CD4-positive, CD25-positive, alpha-beta regulatory T cell (primary cell): ENCODE measurements at regions not wholly inside any gene's neighbourhood (a gene's known extent, or its start where the extent isn't known, plus 50 kb on each side); places are given as distances from the start of the nearest gene placed in this dataset.
"Not testable (repeated sequence)": the region's sequence is repeated elsewhere in the genome, so short reads cannot be mapped to it uniquely, and the experiment has no call there.

Experiments used
- ATAC-seq, 2 donors: fragments of 150-1000 bp; cut with Tn5 transposase; one replicate each; pipeline ENCODE4 v1.10.0; 2021; ENCODE audit warnings: low read depth in 2 of 2, moderate number of reproducible peaks in 2 of 2, moderate library complexity in 1 of 2
- DNase-seq, 3 donors: peaks; one replicate each; pipeline versions ENCODE4 v3.0.0 to v3.0.0-alpha.2; 2012 to 2022; ENCODE audit warnings: mixed read lengths in 1 of 3
- H3K27ac ChIP-seq: one replicate; pipeline ENCODE4 v1.7.0; 2013; ENCODE audit warnings: mild to moderate bottlenecking, low read length; ENCODE audit not compliant: insufficient read depth, poor library complexity, severe bottlenecking
- H3K27me3 ChIP-seq: one replicate; pipeline ENCODE4 v1.7.0; 2013; ENCODE audit warnings: low read length; ENCODE audit not compliant: control insufficient read depth, insufficient read depth
- H3K36me3 ChIP-seq: one replicate; pipeline ENCODE4 v1.7.0; 2013; ENCODE audit warnings: mild to moderate bottlenecking, low read length, moderate library complexity; ENCODE audit not compliant: control insufficient read depth, insufficient read depth
- H3K4me1 ChIP-seq: 2 replicates; pipeline ENCODE4 v1.7.0; 2013; ENCODE audit warnings: mild to moderate bottlenecking, low read length; ENCODE audit not compliant: insufficient read depth, control insufficient read depth, poor library complexity, severe bottlenecking
- H3K4me3 ChIP-seq: one replicate; pipeline ENCODE4 v1.7.0; 2013; ENCODE audit warnings: low read depth, mild to moderate bottlenecking, low read length, moderate library complexity
- H3K9me3 ChIP-seq, 2 experiments: 1 replicate in 1 of 2; 2 replicates in 1 of 2; pipeline ENCODE4 v1.7.0; 2013; ENCODE audit warnings: low read length in 2 of 2, mild to moderate bottlenecking in 1 of 2, moderate library complexity in 1 of 2; ENCODE audit not compliant: control insufficient read depth in 2 of 2
- H3K27ac Mint-ChIP-seq, 3 donors: one replicate each; pipeline ENCODE4 v1.8.0; 2020 to 2022; ENCODE audit warnings: mild to moderate bottlenecking in 3 of 3, mixed read lengths in 3 of 3, moderate library complexity in 2 of 3
- H3K27me3 Mint-ChIP-seq: one replicate; pipeline ENCODE4 v1.8.0; 2022; ENCODE audit warnings: mild to moderate bottlenecking, mixed read lengths
- H3K36me3 Mint-ChIP-seq: one replicate; pipeline ENCODE4 v1.8.0; 2020; ENCODE audit warnings: mixed read lengths
- H3K4me1 Mint-ChIP-seq, 4 donors: one replicate each; pipeline ENCODE4 v1.8.0; 2020 to 2022; ENCODE audit warnings: mixed read lengths in 4 of 4, mild to moderate bottlenecking in 1 of 4
- H3K4me3 Mint-ChIP-seq, 4 donors: one replicate each; pipeline ENCODE4 v1.8.0; 2020 to 2022; ENCODE audit warnings: mild to moderate bottlenecking in 4 of 4, mixed read lengths in 4 of 4, moderate library complexity in 3 of 4
- H3K9me3 Mint-ChIP-seq, 7 donors: one replicate each; pipeline ENCODE4 v1.8.0; 2020 to 2022; ENCODE audit warnings: mixed read lengths in 7 of 7, mild to moderate bottlenecking in 3 of 7, moderate library complexity in 2 of 7

DNA sequence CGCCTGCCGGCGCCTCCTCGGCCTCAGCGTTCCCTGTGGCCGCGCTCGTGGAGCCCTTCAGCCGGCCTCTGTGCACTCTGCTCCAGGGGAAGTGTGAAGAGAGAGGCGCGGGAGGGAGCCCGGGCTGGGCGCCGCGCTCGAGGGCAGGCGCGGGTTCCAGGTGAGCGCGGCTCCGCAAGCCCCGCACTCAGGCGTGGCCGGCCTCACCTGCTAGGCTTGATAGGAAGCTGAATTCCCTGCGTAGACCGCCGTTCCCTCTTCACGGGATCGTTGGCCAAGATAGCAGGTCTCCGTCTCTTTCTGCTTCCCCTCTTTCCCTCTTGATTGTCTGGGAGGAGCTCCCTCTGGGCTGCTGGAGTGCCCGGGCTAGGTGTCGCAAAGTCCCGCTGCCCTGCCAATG is 89.7 kb downstream of the ASCL4 start:
- Mint-ChIP-seq H3K9me3 (peaks cover 0 to 6% (median 2%) of the 10 kb centered on the region in 7 donors), H3K27me3 (peaks cover 62% of the 10 kb centered on the region), H3K4me1 (no peaks in the 10 kb centered on the region), H3K4me3 (no peak overlapping the region), H3K36me3 (no peaks in the 10 kb centered on the region), H3K27ac (no peak overlapping the region)
- no peak for DNase-seq
- Histone ChIP-seq H3K36me3 (no peaks in the 10 kb centered on the region), H3K9me3 (no peaks in the 10 kb centered on the region), H3K4me3 (no peak overlapping the region), H3K27me3 (peaks cover 14% of the 10 kb centered on the region), H3K27ac (no peak overlapping the region), H3K4me1 (no peaks in the 10 kb centered on the region)
- no peak for ATAC-seq

DNA sequence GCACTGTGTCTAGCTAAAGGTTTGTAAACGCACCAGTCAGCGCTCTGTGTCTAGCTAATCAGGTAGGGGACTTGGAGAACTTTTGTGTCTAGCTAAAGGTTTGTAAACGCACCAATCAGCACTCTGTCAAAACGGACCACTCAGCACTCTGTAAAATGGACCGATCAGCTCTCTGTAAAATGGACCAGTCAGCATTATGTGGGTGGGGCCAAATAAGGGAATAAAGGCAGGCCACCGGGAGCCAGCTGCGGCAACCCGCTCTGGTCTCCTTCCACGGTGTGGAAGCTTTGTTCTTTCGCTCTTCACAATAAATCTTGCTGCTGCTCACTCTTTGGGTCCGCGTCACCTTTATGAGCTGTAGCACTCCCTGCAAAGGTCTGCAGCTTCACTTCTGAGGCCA is 90.2 kb downstream of the ASCL4 start:
- not testable (repeated sequence) for H3K27ac ChIP-seq, H3K4me1 Mint-ChIP-seq, H3K4me3 ChIP-seq, DNase-seq, H3K9me3 Mint-ChIP-seq, H3K9me3 ChIP-seq, H3K36me3 ChIP-seq, H3K4me3 Mint-ChIP-seq, ATAC-seq, H3K27ac Mint-ChIP-seq, H3K4me1 ChIP-seq, H3K36me3 Mint-ChIP-seq
- peaks cover 59% of the 10 kb centered on the region for H3K27me3 Mint-ChIP-seq
- H3K27me3 ChIP-seq: peaks cover 14% of the 10 kb centered on the region

DNA sequence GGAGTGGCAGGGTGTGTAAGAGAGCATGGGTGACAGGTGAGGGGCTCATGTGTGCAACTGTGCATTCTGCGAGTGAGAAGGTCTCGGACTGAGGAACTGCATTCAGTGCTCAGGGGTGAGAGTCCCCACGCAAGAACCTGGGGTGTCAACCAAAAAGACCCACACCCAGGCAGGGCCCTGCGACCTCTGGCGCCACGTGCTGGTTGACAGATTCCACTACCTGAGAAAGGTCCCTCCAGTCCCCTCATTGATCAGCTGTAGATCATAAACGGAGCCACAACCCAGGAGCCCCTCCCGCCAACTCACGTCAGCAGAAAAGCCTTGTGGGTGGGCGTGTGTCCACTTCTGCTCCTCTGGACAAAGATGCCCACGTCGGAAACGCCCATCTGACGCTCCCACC is 98.7 kb downstream of the ASCL4 start:
- DNase-seq (no peak), ATAC-seq (no peak)
- Histone ChIP-seq H3K4me1 (no peaks in the 10 kb centered on the region), H3K27me3 (peaks cover 4% of the 10 kb centered on the region), H3K27ac (no peak overlapping the region), H3K9me3 (no peaks in the 10 kb centered on the region), H3K4me3 (no peak overlapping the region), H3K36me3 (no peaks in the 10 kb centered on the region)
- no peaks in the 10 kb centered on the region for H3K36me3 Mint-ChIP-seq
- no peak overlapping the region for H3K4me3 Mint-ChIP-seq
- no peak overlapping the region for H3K27ac Mint-ChIP-seq
- H3K4me1 Mint-ChIP-seq: no peaks in the 10 kb centered on the region
- H3K9me3 Mint-ChIP-seq: no peaks in the 10 kb centered on the region
- peaks cover 11% of the 10 kb centered on the region for H3K27me3 Mint-ChIP-seq

DNA sequence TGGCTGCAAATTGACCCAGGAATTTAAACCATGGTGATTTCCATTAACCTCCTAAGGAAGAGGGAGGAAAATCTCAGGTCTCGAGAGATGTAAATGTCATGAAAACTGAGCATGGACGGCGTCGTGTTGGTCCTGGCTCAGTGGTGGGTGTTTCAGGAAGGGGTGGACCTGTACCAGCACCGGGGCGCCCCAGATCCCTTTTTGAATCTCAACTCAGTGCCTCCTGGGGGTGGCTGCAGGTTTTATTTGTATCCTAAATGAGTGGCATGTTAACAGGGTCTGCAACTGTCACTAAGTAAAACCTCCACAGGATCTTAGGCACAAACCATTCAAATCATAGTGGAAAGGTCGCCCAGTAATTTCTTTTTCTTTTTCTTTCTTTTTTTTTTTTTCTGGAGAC is 101.3 kb downstream of the ASCL4 start:
- ATAC-seq (no peak), DNase-seq (no peak)
- Histone ChIP-seq H3K4me3 (no peak overlapping the region), H3K36me3 (no peaks in the 10 kb centered on the region), H3K27me3 (no peaks in the 10 kb centered on the region), H3K9me3 (no peaks in the 10 kb centered on the region), H3K4me1 (no peaks in the 10 kb centered on the region), H3K27ac (no peak overlapping the region)
- Mint-ChIP-seq H3K9me3 (no peaks in the 10 kb centered on the region), H3K4me3 (no peak overlapping the region), H3K36me3 (no peaks in the 10 kb centered on the region), H3K27ac (no peak overlapping the region), H3K4me1 (no peaks in the 10 kb centered on the region), H3K27me3 (peaks cover 13% of the 10 kb centered on the region)

DNA sequence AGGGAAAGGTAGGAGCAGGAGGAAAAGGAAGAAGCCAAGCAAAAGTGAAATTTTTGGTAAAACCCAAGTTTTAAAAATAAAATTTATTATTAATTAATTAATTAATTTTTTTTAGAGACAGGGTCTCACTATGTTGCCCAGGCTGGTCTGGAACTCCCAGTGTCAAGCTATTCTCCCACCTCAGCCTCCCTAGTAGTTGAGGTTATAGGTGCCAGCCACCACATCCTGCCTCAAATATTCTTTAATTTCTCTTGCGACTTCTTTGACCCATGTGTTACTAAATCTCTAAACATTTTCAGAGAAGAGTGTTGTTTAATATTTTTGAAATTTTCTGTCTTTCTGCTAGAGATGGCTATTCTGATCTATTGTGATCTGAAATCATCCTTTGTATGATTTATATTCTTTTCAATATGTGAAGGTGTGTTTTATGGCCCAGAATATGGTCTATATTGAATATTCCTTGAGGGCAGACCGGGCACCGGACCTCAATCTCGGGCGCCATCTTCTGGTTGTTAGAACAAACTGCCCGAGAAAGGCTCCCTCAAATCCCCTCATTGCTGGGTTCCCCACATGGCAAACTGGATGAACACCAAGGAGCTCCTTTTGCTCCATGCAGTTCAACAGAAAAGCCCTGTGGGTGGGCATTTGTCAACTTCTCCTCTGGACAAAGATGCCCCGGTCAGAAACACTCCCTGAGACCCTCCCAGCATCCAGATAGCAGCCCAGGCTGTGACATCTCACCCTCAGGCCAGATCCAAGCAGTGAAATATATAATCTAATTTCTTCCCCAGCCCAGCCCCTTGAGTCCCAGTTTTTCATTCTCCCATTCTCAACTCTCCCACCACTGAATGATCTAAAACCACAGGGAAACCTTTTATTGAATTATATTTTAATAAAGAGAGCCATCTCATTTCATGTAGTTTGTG is 110.5 kb downstream of the ASCL4 start:
- no peaks in the 10 kb centered on the region for H3K4me1 Mint-ChIP-seq
- H3K9me3 Mint-ChIP-seq: no peaks in the 10 kb centered on the region
- ATAC-seq (no peak), DNase-seq (peak in 1 of 3 donors; percentile 54)
- H3K4me1 ChIP-seq: no peaks in the 10 kb centered on the region
- peaks cover 29% of the 10 kb centered on the region for H3K27me3 Mint-ChIP-seq
- H3K36me3 Mint-ChIP-seq: no peaks in the 10 kb centered on the region
- peaks cover 7% of the 10 kb centered on the region for H3K27me3 ChIP-seq
- no peak overlapping the region for H3K27ac ChIP-seq
- no peaks in the 10 kb centered on the region for H3K36me3 ChIP-seq
- no peak overlapping the region for H3K4me3 ChIP-seq
- no peaks in the 10 kb centered on the region for H3K9me3 ChIP-seq
- H3K4me3 Mint-ChIP-seq: no peak overlapping the region
- no peak overlapping the region for H3K27ac Mint-ChIP-seq

DNA sequence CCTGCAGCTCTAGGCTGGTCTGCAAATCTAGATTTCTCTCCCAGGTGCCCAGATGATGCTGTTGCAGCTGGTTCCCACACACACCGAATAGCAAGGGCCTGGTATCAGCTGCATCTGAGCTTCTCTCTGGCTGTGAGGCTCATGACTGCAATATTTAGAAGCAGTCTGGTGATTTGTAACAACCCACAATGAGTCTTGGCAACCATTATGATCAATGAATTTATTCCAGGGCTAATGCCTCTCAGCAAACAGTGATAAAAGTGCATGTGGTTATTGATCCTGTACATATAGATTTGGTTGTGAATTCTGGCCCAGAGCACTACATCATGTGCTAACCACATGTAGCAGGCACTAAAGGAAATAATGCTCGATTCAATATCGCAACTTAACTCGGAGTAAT is 114.3 kb downstream of the ASCL4 start:
- no peaks in the 10 kb centered on the region for H3K9me3 ChIP-seq
- ATAC-seq: no peak
- no peaks in the 10 kb centered on the region for H3K9me3 Mint-ChIP-seq
- no peak overlapping the region for H3K4me3 Mint-ChIP-seq
- no peak for DNase-seq
- H3K27me3 Mint-ChIP-seq: peaks cover 24% of the 10 kb centered on the region
- no peaks in the 10 kb centered on the region for H3K4me1 Mint-ChIP-seq
- no peak overlapping the region for H3K4me3 ChIP-seq
- no peaks in the 10 kb centered on the region for H3K36me3 Mint-ChIP-seq
- no peaks in the 10 kb centered on the region for H3K36me3 ChIP-seq
- H3K27ac Mint-ChIP-seq: no peak overlapping the region
- H3K27me3 ChIP-seq: peaks cover 3% of the 10 kb centered on the region
- no peaks in the 10 kb centered on the region for H3K4me1 ChIP-seq
- no peak overlapping the region for H3K27ac ChIP-seq

DNA sequence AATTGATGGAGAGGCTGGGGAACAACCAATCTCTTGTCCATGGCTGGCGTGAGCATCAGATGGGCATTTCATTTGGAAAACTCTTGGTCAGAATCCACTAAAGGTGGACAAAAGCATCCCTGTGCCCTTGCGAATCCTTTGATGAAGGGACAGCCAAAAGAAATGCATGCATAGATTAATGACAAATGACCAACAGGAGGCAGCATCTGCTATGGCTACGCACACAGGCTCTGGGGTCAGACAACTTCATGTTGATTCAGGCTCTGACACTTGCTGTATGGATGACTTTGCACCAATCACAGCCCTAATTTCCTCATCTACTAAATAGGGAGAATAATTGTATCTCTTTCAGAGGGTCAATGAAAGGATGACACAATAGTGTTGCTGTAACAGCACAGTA is 117.5 kb downstream of the ASCL4 start:
- Histone ChIP-seq H3K4me1 (no peaks in the 10 kb centered on the region), H3K27ac (no peak overlapping the region), H3K4me3 (no peak overlapping the region), H3K9me3 (no peaks in the 10 kb centered on the region), H3K36me3 (no peaks in the 10 kb centered on the region), H3K27me3 (peaks cover 3% of the 10 kb centered on the region)
- Mint-ChIP-seq H3K36me3 (no peaks in the 10 kb centered on the region), H3K9me3 (no peaks in the 10 kb centered on the region), H3K4me1 (no peaks in the 10 kb centered on the region), H3K27ac (no peak overlapping the region), H3K4me3 (no peak overlapping the region), H3K27me3 (peaks cover 17% of the 10 kb centered on the region)
- ATAC-seq (no peak), DNase-seq (peak in 1 of 3 donors; percentile 32)

DNA sequence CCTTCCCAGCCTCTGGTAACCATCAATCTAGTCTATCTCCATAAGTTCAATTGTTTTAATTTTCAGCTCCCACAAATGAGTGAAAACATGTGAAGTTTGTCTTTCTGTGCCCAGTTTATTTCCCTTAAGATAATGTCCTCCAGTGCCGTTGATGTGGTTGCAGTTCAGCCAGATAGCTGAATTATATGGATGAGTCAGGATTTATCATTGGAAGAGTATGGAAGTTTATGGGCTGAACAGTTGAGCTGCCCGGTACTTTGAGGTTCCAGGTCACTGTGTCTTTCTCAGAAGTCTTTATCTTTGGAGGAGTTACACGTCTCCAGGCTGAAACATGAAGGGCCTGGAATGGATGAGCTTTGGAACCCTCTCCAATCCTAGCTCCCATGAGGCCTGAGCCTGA is 120.1 kb downstream of the ASCL4 start:
- H3K36me3 Mint-ChIP-seq: no peaks in the 10 kb centered on the region
- no peak overlapping the region for H3K27ac ChIP-seq
- H3K4me1 Mint-ChIP-seq: no peaks in the 10 kb centered on the region
- no peaks in the 10 kb centered on the region for H3K27me3 ChIP-seq
- no peaks in the 10 kb centered on the region for H3K4me1 ChIP-seq
- no peak for DNase-seq
- H3K27me3 Mint-ChIP-seq: peaks cover 14% of the 10 kb centered on the region
- no peaks in the 10 kb centered on the region for H3K9me3 Mint-ChIP-seq
- H3K9me3 ChIP-seq: no peaks in the 10 kb centered on the region
- ATAC-seq: no peak
- no peaks in the 10 kb centered on the region for H3K36me3 ChIP-seq
- no peak overlapping the region for H3K4me3 ChIP-seq
- no peak overlapping the region for H3K27ac Mint-ChIP-seq
- H3K4me3 Mint-ChIP-seq: no peak overlapping the region
